Effector memory CD8-positive, alpha-beta T cell (primary cell): ENCODE measurements at regions not wholly inside any gene's neighbourhood (a gene's known extent, or its start where the extent isn't known, plus 50 kb on each side); places are given as distances from the start of the nearest gene placed in this dataset.

Experiments
- ATAC-seq: fragments of 150-1000 bp; cut with Tn5 transposase; replicated peaks from 2 replicates; pipeline ENCODE4 v1.10.0; 2021; ENCODE audit warnings: mild to moderate bottlenecking, moderate library complexity
- DNase-seq, 3 experiments: peaks; one replicate each; pipeline ENCODE4 v3.0.0; 2021
- H3K27ac Mint-ChIP-seq, 2 donors: one replicate each; pipeline ENCODE4 v1.8.0; 2022; ENCODE audit warnings: mild to moderate bottlenecking in 2 of 2, mixed read lengths in 2 of 2, moderate library complexity in 2 of 2
- H3K27me3 Mint-ChIP-seq, 2 donors: one replicate each; pipeline ENCODE4 v1.8.0; 2022; ENCODE audit warnings: mixed read lengths in 2 of 2
- H3K36me3 Mint-ChIP-seq: one replicate; pipeline ENCODE4 v1.8.0; 2022; ENCODE audit warnings: mild to moderate bottlenecking, moderate library complexity, mixed read lengths; ENCODE audit not compliant: insufficient read depth
- H3K4me1 Mint-ChIP-seq, 2 donors: one replicate each; pipeline ENCODE4 v1.8.0; 2022; ENCODE audit warnings: low read depth in 2 of 2, mixed read lengths in 2 of 2
- H3K4me3 Mint-ChIP-seq, 2 donors: one replicate each; pipeline ENCODE4 v1.8.0; 2022; ENCODE audit warnings: mild to moderate bottlenecking in 2 of 2, mixed read lengths in 2 of 2, moderate library complexity in 2 of 2
- H3K9me3 Mint-ChIP-seq, 2 donors: one replicate each; pipeline ENCODE4 v1.8.0; 2022; ENCODE audit warnings: mixed read lengths in 2 of 2

DNA sequence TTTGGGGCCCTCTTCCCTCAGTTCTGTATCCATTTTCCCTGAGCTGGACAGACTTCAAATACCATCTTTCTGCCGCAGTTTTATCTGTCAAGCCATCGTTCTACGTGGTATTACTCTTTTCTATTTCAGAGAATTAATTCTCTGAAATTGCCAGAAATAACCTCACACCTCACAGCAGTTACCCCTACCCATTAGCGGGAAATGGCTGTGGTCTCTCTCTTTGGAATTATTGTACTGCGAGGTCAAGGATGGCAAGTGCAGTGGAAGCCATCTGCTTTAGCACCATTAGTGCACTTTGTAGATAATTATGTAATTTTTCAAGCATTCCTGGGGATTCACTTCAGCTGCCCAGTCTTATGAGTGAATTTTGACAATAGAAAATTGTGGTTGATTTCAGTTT is 147.8 kb upstream of the CDH4 start:
- Mint-ChIP-seq H3K27ac (no peak overlapping the region), H3K9me3 (peaks cover 0 to 3% of the 10 kb centered on the region in 2 donors), H3K4me1 (peaks cover 0 to 10% of the 10 kb centered on the region in 2 donors), H3K36me3 (peaks cover 3% of the 10 kb centered on the region), H3K27me3 (peaks cover 11 to 31% of the 10 kb centered on the region in 2 donors), H3K4me3 (no peak overlapping the region)
- DNase-seq: no peak
- ATAC-seq: no peak

DNA sequence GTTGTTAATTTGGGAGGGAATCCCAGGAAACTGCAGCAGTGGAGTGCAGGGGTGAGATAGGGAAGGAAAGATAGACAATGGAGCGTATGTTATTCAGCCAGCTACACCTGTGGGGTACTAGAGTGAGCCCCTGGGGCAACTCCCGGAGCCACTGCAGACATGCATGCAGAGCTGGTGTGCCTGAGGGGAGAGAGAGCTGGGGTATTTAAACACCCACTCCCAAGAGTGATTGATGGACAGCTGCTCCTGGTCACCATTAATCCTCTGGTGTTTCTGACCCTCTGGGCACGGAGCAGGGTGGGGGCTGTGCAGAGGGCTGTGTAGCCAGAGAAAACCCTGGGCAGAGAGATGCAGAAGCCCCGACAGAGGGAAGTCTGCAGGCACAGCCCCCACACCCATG is 146.7 kb upstream of the CDH4 start:
- H3K36me3 Mint-ChIP-seq: peaks cover 3% of the 10 kb centered on the region
- DNase-seq (no peak), ATAC-seq (no peak)
- H3K27me3 Mint-ChIP-seq: peaks cover 11 to 33% of the 10 kb centered on the region in 2 donors
- no peak overlapping the region for H3K4me3 Mint-ChIP-seq
- peaks cover 0 to 10% of the 10 kb centered on the region in 2 donors for H3K4me1 Mint-ChIP-seq
- H3K9me3 Mint-ChIP-seq: peaks cover 0 to 3% of the 10 kb centered on the region in 2 donors
- no peak overlapping the region for H3K27ac Mint-ChIP-seq

DNA sequence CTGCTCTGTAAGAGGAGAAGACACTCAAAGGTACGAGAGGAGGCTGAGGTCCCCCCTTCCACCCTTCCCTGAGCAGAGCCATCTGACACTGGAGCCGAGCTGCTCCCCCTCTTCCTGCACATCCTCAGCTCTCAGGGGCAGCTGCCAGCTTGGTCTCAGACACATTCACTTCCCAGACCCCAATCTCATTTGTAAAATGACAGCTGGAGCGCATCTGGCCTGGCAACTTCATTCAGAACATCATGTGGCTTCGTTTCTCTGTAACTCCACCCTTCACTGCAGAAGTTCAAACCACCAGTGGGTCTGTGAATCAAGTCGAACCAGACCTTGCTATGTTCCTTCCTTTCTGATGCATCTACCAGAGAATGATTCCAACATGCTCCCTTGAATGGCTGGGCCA is 145.6 kb upstream of the CDH4 start:
- Mint-ChIP-seq H3K36me3 (peaks cover 3% of the 10 kb centered on the region), H3K4me1 (peaks cover 0 to 8% of the 10 kb centered on the region in 2 donors), H3K27ac (no peak overlapping the region), H3K9me3 (peaks cover 0 to 3% of the 10 kb centered on the region in 2 donors), H3K4me3 (no peak overlapping the region), H3K27me3 (peaks cover 11 to 35% of the 10 kb centered on the region in 2 donors)
- DNase-seq: no peak
- ATAC-seq: no peak

DNA sequence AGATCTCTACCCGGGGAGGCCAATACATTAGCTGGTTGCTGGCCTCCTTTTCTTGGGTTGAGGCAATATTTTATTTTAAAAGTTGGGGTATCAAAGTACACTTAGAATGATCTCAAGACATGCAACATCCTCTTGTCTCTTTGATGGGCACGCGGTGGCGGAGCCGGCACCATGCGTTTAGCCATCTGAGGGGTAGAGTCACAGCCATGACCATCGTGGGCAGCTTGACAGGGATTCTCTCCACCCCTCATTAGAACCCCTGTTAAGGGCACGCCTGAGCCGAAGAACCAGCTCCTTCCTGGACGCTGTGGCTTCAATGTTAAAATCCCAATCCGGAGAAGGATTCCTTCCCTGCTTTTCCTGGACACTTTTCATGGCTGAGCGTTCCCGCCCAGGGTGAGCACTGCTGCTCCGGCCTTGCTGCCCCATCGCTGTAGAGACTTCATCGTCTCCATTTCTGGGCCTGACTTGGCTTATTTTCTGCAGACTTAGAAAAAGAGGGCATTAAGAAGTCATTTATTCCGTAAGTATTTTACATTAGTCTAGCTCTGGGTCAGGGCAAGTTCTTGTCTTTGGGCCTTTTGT is 142.7 kb upstream of the CDH4 start:
- Mint-ChIP-seq H3K4me3 (no peak overlapping the region), H3K27ac (no peak overlapping the region), H3K36me3 (peaks cover 3% of the 10 kb centered on the region), H3K4me1 (no peaks in the 10 kb centered on the region), H3K9me3 (no peaks in the 10 kb centered on the region), H3K27me3 (peaks cover 11 to 43% of the 10 kb centered on the region in 2 donors)
- ATAC-seq: no peak
- DNase-seq: no peak

DNA sequence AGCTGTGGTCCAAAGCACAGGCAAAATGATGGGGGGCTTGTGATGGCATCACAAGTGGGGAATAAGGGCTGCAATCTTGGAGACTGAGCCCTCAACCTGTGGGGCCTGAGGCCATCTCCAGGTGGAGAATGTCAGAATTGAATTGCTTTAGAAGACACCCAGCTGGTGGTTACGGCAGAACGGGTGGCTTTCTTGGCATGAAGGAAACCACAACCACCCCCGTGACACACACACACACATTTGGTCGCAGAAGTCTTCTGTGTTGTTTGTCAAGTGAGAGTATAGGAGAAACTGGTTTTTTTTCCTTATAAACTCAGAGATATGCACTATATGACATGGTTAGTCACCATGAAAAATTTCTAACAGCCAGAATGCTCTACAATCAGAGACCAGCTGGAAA is 139.5 kb upstream of the CDH4 start:
- H3K9me3 Mint-ChIP-seq: no peaks in the 10 kb centered on the region
- no peak overlapping the region for H3K4me3 Mint-ChIP-seq
- H3K27ac Mint-ChIP-seq: no peak overlapping the region
- DNase-seq: no peak
- no peaks in the 10 kb centered on the region for H3K4me1 Mint-ChIP-seq
- ATAC-seq: no peak
- no peaks in the 10 kb centered on the region for H3K36me3 Mint-ChIP-seq
- peaks cover 5 to 34% of the 10 kb centered on the region in 2 donors for H3K27me3 Mint-ChIP-seq

DNA sequence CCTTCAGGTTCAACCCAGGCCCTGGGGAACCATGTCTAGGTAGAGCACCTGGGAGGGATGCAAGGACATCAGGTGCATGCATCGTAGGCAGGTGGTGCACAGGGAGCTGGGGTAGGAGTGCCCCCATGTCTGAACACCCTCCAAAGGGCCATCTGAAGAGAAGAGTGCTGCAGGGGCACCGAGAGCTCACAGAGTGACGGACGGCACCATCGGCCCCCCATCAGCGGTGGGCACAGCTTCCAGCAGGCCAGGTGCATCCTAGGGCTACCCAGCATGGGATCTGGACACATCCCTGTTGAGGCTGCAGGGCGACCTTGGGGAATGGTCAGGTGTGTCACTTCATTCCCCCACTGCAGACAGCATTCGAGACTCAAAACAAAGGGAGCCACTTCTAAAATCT is 138.3 kb upstream of the CDH4 start:
- no peaks in the 10 kb centered on the region for H3K4me1 Mint-ChIP-seq
- H3K36me3 Mint-ChIP-seq: no peaks in the 10 kb centered on the region
- ATAC-seq (no peak), DNase-seq (no peak)
- no peak overlapping the region for H3K27ac Mint-ChIP-seq
- H3K9me3 Mint-ChIP-seq: no peaks in the 10 kb centered on the region
- H3K27me3 Mint-ChIP-seq: peaks cover 5 to 41% of the 10 kb centered on the region in 2 donors
- H3K4me3 Mint-ChIP-seq: no peak overlapping the region

DNA sequence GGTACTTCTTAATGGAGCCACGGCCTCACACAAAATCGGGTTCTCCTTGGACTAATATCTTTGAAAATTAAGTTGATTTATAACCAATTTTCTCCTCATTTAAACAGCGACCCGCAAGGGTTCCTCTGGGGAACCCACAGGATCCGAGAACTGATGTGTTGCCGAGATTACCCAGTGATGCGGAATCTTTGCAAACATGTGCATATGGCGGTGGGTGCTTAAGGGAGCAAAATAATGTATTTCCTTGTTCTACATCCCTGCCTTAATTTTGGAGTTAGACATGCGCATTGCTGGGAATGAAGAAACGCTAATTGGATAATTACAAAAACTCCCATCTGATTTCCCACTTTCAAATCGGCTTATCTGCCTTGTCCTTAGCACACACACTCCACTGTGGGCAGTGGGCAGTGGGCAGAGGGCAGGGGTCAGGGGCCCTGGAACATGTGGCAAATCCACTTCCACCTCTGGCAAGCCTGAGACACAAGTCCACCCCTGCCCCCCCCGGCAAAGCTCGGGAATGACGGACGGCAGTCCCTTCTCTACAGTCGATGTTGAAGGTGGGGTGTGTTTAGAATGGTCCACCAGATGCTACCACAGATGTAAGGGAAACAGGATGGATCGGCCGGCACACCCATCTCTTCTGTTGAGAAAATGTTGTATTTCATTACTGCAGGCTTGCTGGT is 137.4 kb upstream of the CDH4 start:
- ATAC-seq: no peak
- DNase-seq: no peak
- Mint-ChIP-seq H3K4me3 (no peak overlapping the region), H3K36me3 (no peaks in the 10 kb centered on the region), H3K4me1 (no peaks in the 10 kb centered on the region), H3K9me3 (no peaks in the 10 kb centered on the region), H3K27me3 (peaks cover 5 to 43% of the 10 kb centered on the region in 2 donors), H3K27ac (no peak overlapping the region)

DNA sequence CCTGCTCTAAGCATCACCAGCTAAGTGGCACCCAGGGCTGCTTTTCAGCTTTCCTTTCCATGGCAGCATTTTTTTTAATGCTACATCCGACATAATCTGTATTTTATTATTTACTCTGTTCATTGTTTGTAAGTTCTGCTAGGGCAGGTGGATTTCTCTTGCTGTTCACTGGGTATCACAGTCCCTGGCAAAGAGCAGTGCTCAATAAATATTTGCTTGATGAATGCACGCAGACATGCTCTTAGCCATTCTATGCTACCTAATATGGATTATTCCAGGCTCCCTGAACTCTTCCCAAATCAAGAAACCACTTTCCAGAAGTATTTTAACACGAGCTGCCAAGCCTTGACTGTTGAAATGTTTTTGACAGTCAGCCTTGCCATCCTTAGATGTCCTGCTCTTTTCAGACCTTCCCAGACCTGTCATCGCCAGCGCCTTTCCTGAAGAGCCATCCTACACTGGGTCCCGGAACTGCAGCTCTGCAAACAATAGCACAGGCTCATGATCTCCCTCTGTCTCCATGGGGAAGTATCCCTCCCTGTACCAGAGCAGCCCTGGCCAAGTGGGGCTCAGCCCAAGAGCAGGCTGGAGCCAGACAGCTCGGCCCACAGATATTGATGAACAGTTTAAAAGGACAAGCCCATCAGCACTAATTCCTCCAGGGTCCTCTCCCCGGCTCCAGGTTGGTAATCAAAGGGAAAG is 136.5 kb upstream of the CDH4 start:
- no peak overlapping the region for H3K4me3 Mint-ChIP-seq
- ATAC-seq: no peak

DNA sequence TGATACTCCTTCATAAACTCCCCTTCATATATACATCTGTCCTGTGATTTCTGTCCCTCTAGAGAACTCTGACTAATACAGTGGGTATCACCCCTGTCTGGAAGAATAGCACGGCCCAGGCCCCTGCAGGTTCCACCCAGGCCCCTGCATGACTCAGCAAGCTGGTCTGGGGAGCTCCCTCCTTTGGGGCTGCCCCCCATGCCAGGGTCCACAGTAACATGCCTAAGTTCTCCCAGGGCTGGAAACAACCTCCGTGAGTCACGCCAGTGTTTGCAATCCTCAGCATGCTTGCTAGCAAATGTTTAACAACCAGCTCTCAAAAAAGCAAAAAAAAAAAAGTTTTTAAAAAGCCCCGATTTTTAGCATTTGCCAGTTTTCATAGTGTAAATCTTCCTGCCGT is 134.3 kb upstream of the CDH4 start:
- Mint-ChIP-seq H3K9me3 (no peaks in the 10 kb centered on the region), H3K4me3 (no peak overlapping the region), H3K27me3 (peaks cover 6 to 50% of the 10 kb centered on the region in 2 donors), H3K36me3 (no peaks in the 10 kb centered on the region), H3K27ac (no peak overlapping the region), H3K4me1 (peaks cover 4 to 7% of the 10 kb centered on the region in 2 donors)
- ATAC-seq (no peak), DNase-seq (no peak)

More for the DNA sequence above, 136.5 kb upstream of the CDH4 start:
- Mint-ChIP-seq H3K27me3 (peaks cover 5 to 49% of the 10 kb centered on the region in 2 donors), H3K36me3 (no peaks in the 10 kb centered on the region), H3K27ac (no peak overlapping the region), H3K9me3 (no peaks in the 10 kb centered on the region), H3K4me1 (peaks cover 2% of the 10 kb centered on the region in 2 donors)
- no peak for DNase-seq

DNA sequence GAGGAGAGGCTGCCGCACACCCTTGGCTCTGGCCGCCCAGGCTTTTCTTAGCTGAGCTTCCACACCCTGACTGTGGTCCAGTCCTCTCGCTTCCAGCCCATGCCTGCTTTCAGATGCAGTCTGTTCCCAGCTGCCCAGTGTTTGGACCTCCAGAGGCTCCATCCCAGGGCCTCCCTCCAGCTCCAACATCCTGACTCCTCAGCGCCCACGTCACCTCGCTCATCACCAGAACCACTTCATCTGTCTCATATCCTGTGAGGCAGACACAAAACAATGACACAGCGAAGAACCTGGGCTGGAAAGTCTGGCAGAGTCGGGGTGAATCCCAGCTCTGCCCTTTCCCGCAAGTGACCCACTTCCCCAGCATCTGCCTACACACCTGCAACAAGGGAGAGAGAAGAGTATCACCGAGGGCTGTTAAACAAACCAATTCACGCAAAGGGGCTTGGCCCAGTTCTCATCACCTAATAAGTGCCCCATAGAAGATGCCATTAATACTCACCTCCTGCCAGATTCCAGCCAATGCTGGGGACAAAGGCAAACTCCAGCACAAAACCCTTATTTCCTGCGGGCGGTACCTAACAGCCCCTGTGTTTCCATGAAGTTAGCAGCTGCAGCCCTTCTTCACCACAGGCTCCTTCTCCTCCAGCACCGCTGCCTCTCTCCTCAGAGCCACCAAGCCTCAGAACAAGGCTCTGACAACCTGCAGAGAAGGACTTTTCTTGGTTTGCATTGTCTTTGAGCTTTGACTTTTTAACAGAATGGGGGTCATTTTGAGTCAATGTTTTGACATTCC is 133.4 kb upstream of the CDH4 start:
- H3K27ac Mint-ChIP-seq: no peak overlapping the region
- no peaks in the 10 kb centered on the region for H3K9me3 Mint-ChIP-seq
- no peak overlapping the region for H3K4me3 Mint-ChIP-seq
- peaks cover 10 to 56% of the 10 kb centered on the region in 2 donors for H3K27me3 Mint-ChIP-seq
- ATAC-seq (no peak), DNase-seq (no peak)
- no peaks in the 10 kb centered on the region for H3K36me3 Mint-ChIP-seq
- peaks cover 4 to 7% of the 10 kb centered on the region in 2 donors for H3K4me1 Mint-ChIP-seq

DNA sequence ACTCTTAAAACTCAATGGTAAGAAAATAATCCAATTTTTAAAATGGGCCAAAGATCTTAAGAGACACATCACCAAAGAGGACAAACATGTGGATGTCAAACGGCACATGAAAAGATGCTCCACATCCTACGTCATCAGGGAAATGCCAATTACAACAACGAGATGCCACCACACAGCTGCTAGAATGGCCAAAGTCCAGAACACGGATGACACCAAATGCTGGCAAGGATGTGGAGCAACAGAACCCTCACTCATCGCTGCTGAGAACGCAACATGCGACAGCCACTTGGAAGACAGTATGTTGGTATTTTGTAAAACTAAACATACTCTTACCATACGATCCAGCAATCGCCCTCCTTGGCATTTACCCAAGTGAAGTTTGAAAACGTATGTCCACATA is 132.8 kb upstream of the CDH4 start:
- no peaks in the 10 kb centered on the region for H3K36me3 Mint-ChIP-seq
- ATAC-seq (no peak), DNase-seq (no peak)
- no peak overlapping the region for H3K27ac Mint-ChIP-seq
- peaks cover 4 to 7% of the 10 kb centered on the region in 2 donors for H3K4me1 Mint-ChIP-seq
- H3K4me3 Mint-ChIP-seq: no peak overlapping the region
- peaks cover 10 to 56% of the 10 kb centered on the region in 2 donors for H3K27me3 Mint-ChIP-seq
- no peaks in the 10 kb centered on the region for H3K9me3 Mint-ChIP-seq

DNA sequence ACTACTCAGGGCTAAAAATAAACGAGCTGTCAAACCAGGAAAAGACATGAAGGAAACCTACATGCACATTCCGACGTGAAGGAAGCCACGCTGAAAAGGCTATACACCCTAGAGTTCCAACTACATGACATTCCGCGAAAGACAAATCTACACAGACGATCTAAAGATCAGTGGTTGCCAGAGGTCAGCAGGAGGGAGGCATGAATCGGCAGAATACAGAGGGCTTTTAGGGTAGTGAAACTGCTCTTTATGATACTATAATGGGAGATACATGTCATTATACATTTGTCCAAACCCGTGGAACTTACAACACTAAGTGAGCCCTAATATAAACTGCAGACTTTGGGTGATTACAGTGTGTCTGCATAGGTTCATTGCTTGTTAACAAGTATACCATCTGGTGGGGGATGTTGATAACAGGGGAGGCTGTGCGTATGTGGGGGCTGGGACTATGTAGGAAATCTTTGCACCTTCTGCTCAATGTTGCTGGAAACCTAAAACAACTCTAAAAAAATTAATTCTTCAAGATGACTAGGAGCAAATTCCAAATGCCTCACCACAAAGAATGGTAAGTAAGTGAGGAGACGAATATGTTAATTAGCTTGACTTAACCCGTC is 132.2 kb upstream of the CDH4 start:
- DNase-seq: no peak

More for the DNA sequence above, 132.2 kb upstream of the CDH4 start:
- no peaks in the 10 kb centered on the region for H3K36me3 Mint-ChIP-seq
- H3K27ac Mint-ChIP-seq: no peak overlapping the region
- H3K4me1 Mint-ChIP-seq: peaks cover 4 to 7% of the 10 kb centered on the region in 2 donors
- ATAC-seq: no peak
- H3K27me3 Mint-ChIP-seq: peaks cover 10 to 56% of the 10 kb centered on the region in 2 donors
- H3K9me3 Mint-ChIP-seq: no peaks in the 10 kb centered on the region
- no peak overlapping the region for H3K4me3 Mint-ChIP-seq
